Smooth muscle cell of the brain vasculature (primary cell): ENCODE measurements at regions not wholly inside any gene's neighbourhood (a gene's known extent, or its start where the extent isn't known, plus 50 kb on each side); places are given as distances from the start of the nearest gene placed in this dataset.

Experiments used
- DNase-seq: peaks from one replicate; pipeline ENCODE4 v3.0.0-alpha.2; 2012; ENCODE audit warnings: low read depth, low spot score

DNA sequence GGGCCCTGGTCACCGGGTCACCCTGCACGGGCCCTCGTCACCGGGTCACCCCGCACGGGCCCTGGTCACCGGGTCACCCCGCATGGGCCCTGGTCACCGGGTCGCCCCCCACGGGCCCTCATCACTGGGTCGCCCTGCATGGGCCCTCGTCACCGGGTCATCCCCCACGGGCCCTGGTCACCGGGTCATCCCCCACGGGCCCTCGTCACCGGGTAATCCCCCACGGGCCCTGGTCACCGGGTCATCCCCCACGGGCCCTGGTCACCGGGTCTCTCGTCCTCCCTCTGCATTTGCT lies 77.6 kb downstream of the RIPK4 start:
- DNase-seq = no peak

DNA sequence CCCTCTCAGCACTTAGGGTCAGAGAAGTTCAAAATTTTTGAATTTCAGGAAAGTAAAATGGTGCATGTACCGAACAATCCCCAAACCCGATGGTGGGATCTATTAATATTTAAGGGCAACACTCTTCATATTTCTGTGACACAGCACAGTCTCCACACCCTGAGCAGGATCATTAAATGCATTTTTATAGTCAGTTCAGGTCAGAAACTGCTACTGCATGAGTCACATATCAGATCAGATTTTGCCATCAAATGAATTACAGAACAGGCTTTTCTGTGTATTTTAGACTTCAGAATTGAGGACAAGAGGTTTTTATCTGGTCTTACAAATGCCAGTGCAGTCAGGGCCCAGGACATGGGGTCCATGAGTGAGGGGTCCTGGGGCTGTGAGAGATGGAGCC lies 79.2 kb downstream of the RIPK4 start:
- DNase-seq = no peak

DNA sequence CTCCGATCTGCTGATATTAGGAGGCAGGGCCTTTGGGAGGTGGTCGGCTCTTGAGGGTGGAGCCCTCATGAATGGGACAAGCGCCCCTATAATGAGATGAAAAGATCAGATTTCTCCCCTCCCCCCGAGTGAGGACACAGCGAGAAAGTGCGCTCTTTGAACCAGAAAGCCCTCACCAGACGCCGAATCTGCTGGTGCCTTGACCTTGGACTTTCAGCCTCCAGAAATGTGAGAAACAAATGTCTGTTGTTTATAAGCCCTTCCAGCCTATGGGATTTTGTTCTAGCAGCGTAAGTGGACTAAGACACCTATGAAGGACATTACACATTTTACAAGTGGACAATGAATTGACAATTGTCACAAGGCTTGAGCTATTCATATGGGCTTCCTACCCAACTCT lies 80.2 kb downstream of the RIPK4 start:
- DNase-seq = no peak

DNA sequence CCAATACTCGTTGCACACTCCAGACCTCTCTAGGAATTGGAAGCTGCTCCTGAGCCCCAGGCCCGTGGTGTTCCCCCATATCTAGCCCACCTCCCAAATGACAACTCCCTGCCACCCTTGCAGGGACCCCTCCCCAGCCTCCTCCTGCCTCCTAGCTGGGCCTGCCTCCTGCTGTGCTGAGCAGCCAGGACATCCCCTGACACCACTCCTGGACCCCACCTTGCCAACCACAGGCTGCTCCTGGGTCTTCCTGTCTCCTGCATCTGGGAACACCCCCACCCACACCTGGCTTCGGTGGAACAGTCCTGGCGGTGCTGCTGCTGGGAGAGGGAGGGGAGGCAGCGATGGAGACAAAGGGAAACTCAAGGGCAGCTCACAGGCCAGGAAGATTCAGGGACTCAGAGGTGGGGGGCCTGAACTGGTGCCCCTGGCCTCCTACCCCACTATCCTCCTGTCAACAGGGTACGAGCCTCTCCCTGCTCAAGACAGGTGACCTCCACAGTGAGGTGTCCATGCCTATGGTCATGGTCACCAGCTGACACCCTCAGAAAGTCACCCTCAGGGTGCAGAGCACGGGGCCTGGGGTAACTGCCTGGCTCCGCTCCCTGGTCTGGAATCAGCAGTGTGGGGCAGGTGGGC lies 81.2 kb downstream of the RIPK4 start:
- DNase-seq = no peak

DNA sequence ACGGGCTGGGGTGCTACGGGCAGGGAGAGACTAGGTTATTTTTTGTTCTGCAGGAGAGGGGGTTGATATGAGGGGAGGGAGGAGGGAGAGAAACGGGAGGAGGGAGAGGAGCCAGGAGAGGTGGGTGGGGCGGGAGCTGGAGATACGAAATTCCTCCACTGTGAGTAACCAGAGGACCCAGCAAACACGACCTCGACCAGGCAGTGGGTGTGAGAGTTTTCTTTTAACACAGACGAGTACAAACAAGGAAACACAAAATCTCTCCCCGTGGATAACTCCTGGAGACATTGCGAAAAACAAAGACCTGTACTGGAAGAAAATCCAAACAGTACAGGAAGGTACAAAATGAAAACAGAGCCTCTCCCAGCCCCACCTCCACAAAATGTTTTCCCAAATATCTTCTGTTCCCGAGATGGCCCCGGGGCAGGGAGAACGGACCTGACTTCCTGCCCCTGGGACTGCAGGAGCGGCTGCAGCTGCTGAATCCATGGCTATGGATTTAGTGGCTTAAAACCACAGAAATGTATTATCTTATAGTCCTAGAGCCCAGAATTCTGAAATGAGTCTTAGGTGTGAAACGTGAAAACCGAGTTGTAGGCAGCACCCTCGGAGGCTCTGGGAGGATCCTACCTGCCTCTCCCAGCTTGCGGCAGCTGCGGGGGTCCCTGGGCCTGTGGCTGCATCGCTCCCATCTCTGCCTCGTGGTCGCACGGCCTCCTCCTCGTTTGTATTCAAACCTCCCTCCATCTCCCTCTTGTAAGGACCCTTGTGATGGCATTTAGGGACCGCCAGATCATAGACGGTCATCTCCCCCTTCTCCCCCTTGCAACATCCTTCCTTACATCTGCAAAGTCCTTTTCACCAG lies 82.2 kb downstream of the RIPK4 start:
- no peak for DNase-seq

DNA sequence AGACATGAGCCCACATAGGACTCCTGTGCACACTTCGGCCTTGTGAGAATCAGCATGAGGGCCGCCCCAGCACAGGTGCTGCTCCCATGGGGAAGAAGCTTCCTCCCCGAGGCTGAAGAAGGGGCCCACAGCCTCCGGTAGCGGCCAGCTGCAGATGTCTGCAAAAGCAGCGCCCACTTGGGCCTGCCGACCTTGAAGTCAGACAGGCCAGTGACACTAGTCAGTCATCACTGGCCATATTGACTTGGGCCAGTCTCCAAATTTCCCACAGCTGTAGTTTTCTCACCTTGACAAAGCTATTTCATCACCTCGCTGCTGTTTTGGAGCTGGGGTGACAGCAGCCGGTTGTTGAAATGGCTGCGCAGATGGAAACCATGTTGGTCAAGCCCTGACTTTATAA lies 83.0 kb downstream of the RIPK4 start:
- DNase-seq = no peak

DNA sequence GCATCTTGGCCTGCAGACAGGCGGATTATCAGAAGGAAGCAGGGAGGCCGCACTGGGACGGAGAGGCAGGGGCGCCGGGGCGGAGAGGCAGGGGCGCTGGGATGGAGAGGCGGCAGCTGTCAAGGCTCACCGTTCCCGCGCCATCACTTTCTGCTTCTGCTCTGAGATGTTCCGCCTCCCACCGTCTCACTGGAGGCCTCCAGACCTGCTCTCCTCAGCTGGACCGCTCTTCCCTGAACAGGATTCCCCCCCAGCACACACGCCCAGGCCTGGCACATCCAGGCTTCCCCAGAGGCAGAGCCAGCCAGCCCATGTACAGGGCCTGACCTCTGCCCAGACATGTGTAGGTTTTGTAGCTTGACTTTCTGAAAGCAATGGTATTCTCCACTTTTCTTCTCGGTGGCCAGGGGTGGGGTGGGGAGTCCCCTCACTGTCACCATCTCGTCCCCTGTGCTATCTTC lies 84.1 kb downstream of the RIPK4 start:
- no peak for DNase-seq

DNA sequence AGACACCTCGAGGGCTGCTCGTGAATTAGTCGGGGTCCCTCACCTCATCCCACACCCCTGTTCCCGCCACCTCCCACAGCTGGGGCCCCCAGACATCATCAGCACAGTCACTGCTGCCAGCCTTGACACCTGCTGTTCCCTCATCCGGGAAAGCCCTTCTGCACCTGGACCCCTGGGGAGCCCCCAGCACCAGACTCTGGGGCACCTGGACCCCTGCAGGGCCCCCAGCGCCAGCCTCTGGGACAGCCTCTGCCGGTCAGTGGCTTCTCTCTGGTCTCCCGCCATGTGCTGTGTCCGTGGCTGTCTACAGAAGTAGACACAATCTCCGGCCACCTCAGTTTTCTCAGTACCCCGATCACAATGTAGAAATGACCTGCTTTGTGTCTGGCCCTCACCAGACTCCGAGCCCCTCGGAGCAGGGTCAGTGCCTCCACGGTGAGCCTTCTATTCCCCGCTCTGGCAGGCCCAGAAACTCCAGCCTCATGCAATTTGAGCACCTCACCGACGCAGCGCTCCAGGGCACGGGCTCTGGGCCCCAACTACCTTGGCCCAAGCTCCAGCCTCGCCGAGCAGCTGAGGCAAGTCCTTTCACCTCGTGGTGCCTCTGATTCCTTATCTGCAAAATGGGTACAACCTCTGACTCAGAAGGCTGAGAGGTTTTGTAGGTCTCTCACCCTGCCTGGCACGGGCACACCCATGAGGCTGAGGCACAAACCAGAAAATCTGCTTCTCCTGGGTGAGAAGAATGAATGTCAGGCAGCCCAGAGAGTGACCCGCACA lies 84.7 kb downstream of the RIPK4 start:
- no peak for DNase-seq

DNA sequence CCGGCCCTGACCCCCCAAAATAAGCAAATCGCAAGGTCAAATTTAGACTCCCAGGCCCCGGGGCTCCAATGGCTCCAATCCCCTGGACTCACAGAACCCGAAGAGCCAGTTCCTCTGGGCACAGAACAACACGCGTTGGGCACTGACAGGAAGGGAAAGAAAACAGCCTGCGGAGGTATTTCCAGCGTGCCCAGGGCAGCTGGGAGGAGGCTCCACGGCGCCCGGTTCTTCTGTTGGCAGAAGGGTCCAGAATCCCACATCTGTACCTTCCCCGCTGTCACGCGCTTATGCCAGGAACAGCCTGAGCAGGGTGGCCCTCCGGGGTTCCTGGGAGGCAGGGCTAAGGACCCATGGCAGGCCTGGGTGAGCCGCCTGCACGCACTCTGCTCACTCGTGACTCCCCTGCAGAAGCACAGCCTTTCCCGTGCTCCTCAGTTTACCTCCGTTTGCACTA lies 85.5 kb downstream of the RIPK4 start:
- no peak for DNase-seq

DNA sequence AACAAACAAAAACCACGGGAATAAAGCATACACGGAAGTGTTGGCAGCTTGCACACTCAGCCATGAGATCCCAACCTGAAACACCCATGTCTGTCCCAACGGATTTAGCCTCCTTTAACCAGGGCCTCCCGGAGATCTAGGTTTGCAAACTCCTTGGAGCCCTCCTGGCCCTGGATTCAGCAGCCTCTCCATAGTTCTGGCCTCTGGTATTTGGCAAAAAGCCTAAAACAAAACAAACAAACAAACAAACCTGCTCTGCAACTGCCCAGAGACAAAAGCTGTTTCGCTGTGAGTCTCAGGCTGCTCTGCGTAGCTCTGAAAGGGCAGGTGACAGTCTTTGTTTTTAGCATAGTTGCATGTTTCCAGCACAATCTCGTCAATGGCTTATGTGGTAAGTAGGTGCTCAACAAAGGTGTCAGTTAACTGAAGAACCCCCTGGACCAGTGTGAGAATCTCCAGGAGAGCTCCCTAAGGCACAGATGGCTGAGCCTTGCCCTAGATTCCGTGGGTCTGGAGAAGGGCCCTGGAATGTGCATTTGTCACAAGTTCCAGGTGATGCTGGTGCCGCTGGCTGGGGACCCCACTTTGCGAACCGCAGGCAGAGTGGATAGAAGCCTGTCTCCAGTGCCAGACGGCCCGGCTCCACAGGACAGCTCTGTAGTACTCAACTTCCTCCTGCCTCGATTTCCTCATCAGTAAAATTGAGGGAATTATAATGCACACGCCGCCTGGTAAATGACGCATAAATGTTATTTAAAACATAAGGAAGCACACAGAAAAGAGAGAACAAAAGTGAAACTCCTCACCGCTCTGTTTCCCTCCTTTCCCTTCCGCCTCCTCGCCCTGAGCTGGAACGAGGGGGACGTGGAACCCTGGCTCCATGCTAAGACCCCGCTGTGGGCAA lies 86.2 kb downstream of the RIPK4 start:
- DNase-seq = no peak

DNA sequence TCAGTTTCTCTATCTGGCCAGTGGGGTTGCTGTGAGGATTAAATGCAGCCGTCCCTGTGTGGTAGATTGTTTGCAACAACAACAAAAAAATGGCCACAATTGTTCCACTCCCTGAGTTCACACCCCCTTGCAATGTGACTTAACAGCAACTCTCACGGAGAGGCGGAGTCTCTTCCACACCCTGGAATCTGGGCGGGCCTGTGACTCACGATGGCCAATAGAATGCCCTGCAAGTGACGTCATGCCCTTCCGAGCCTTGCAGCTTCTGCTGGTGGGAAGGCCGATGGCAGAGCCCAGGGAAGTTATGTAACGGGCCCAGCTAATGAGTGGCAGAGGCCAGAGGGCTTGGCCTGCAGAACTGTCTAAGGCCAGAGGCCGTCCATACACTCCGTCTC lies 87.9 kb downstream of the RIPK4 start:
- DNase-seq = peak; percentile 40

DNA sequence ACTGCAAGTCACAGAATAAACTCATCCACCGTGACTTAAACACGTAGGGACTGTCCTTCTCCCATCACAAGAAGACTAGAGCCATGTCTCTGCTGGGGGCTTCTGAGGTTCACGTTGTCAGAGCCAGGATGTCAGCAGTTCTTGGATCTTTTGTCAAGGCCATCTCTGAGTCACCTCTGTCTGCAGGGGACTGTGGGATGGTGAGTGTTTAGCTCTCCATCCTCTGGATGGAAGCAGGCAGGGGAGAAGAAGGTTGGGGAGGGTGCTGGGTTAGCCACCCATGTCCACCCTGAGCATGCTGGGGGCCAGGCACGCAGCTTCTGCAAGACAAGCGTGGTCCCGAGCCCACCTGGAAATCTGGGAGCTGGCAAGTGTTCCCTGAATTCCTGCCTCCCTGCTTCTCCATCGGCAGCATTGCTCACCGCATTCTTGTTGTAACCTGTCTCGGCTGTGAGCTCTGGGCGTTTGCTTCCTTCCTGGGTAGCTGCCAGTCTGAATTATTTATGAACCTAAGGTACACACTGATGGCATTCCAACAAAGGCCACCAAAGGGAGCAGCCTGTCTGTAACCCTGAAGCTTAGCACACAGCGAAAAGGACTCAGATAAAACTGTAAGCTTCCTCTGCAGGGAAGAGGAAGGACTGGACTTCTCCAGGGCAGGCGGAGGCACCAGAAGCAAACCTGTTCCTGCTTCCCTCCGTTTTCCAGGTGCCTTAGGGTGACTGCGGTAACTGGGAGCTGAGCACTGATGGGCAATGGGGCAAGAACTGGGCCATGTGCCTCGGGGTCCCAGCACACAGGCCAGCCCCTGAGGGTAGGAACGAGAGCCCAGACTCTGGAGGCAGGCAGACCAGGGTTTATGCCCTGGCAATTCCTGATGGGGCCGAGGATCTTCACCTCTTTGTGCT lies 88.6 kb downstream of the RIPK4 start:
- no peak for DNase-seq

DNA sequence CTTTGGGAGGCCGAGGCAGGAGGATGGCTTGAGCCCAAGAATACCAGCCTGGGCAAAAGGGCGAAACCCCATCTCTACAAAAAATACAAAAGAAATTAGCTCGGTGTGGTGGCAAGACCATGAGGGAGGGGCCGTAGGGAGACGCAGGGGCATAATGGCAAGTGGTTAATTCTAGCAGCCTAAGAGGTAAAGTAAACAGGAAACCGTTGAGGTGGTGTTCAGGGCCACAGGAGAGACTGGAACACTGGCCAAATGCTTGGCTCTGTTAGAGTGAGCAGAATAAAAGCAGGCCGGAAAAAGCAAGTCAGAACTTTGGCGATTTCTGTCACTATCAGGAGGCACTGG lies 89.2 kb downstream of the RIPK4 start:
- no peak for DNase-seq

DNA sequence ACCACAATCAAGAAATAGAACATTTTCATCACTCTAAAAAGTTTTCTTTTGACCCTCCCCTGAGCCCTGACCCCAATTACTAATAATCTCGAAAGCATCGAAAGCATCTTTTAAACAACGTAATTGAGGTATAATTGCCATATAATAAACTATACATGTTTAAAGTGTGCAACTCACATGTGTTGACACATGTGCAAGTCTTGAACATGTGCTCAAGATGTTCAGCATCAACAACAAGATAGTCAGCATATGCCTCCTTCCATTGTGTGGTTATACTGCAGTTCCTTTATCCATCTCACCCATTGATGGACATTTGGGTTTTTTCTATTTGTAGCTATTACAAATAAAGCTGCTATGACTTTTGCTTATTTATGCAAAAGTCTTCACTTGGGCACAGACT lies 90.7 kb downstream of the RIPK4 start:
- no peak for DNase-seq

DNA sequence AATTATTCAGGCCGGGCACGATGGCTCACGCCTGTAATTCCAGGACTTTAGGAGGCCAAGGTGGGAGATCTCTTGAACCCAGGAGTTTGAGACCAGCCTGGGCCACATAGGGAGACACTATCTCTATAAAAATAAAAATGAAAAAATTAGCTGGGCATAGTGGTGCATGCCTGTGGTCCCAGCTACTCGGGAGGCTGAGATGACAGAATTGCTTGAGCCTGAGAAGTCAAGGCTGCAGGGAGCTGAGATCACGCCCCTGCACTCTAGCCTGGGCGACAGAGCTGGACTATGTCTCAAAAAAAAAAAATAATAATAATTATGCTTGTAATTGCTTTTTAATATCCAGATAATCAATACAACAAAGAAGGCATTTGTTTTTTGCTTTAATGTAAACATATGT lies 91.3 kb downstream of the RIPK4 start:
- DNase-seq = no peak

DNA sequence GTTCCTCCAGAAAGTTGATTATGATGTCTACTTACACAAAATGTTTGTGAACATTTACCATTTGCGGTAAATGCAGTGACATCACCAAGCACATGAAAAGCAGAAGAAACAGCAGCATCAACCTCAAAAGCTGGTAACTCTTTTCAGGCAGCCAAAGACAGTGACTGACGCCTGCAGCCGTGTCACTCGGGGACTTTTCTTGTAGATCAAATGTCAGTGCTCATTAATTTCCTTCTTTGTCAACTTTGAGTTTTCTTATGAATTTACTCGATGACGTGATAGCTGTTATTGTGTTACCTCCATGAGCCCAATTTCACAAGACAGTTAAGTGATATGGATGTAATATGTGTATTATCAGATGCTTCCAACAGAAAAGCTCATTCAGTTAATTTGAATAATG lies 92.5 kb downstream of the RIPK4 start:
- DNase-seq = no peak

DNA sequence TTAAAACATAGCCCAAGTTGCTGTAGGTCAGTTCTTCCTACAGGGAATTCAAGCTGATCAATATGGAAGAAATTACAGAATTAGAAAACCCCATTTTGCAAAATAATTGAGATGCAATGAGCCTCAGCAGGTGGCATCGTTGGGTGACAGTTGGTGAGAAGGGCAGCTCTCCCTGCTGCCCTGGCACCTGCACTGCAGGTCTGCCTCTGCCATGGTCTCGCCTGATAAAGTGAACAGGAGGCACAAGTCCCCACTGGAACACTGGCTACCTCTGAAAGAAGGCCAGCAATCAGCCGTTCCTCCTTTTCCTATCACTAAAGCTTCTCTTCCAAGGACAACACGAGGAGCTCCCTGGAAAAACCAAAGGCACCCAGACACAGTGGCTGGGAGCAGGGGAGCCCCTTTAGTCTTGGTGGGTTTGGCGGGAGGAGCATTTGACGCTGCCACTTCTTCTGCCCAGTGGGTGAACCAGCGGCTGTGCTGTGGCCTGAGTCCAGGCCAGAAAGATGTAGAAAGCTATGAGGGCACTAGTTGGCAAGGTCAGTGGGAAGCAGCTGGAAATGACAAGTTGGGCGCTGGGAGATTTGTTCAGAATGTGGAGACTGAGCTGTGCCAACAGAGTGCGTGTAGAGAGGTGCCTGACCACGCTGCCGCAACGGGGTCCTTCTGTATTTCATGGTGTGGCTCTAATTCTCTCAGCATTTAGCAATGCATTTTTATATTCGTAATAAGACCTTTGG lies 93.1 kb downstream of the RIPK4 start:
- DNase-seq = no peak

DNA sequence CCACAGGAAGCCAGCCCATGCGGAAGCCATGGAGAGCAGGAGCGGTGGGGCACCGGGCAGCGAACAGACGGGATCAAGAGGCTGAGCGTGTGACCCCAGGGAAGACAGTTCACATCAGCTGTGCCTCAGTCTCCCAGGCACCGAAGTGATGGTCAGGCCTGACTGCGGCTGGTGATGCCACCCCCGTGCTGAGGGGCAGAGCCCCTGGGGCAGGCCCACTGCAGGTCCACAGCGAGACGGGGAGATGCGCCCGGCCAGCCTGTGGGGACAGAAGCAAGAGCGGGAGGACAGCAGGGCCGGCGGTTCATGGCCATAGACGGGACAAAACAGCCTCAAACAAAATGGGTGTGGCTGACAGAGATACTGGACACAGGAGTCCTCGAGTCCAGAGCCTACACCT lies 93.8 kb downstream of the RIPK4 start:
- no peak for DNase-seq

DNA sequence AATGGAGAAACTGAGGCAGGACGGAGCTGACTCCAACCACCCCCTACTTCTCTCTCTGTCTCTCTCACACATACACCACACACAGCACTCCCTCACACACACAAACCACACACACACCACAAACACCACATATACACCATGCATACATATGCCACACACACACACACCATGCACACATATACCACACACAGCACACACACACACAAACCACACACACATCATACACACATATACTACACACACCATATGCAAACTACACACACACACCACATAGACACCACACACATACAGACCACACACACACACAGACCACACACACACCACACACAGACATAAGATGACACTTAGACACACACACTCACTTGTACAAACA lies 94.3 kb downstream of the RIPK4 start:
- no peak for DNase-seq
